NCI-H510A (cell line): ENCODE measurements at regions not wholly inside any gene's neighbourhood (a gene's known extent, or its start where the extent isn't known, plus 50 kb on each side); places are given as distances from the start of the nearest gene placed in this dataset.
"Not testable (repeated sequence)": the region's sequence is repeated elsewhere in the genome, so short reads cannot be mapped to it uniquely, and the experiment has no call there.

Experiments
- DNase-seq: peaks from one replicate; lab custom pipeline; 2025; lab: John Stamatoyannopoulos, UW

DNA sequence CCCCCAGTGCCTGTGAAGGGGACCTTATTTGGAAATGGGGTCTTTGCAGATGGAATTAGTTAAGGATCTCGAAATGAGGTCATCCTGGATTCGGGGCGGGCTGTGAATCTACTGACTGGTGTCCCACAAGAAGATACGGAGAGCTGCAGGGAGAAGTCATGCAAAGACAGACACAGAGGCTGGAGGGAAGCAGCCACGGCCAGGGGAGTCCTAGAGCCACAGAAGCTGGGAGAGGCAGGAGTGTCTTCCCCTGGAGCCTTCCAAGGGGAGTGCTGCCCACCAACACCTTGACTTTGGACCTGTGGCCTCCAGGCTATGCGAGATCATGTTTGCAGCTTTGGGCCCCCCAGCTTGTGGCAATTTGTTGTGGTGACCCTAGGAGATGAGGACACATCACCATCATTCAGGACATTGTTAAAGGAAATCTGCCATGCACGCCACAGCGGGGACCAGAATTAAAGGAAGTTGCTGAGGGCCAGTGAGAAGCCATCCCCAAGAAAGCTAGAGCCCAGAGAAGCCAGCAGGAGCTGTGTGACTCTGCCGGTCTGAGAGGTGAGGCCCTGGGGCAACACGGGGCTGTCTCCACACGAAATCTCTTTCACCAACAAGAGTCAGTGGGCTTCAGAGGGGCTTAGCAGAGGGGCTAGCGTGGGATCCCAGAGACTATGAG is 434.7 kb downstream of the BRD1 start:
- DNase-seq, result no peak

DNA sequence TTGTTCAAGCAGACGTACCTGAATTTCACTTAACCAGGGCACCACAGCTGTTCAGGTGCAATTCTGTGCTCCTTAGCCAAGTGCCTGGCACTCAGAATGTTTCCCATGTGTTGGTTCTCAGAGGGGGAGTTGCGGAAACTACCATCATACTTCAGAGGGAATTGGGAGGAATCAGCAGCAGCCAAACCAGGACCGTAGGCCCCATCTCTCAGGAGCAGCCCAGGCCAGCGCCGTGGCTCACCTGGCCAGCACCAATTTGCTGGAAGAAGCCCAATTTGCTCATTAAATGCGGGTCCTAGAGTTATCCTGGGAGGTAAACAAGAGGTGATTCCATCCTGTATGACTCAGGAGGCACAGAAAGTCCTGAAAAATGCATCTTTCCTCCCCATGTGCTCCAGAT is 435.4 kb downstream of the BRD1 start:
- DNase-seq, result no peak

DNA sequence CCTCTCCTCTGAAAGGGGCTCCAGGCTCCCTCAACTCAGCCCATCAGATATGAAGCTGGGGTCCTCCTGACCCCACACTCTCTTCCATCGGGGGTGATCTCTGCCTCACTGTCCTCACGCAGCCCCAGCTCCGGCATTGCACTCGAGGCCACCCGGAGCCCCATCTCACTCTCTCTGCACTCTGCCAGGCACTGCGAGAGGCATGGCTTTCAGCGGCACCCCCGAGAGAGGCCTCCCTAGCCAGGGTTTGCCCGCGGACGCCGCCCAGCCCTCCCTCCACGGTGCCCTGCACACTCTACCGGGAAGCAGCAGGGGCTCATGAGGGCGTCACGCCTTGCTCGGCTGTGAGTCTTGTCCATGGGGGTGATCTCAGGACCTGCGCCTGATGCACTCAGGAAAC is 436.2 kb downstream of the BRD1 start:
- no peak for DNase-seq

DNA sequence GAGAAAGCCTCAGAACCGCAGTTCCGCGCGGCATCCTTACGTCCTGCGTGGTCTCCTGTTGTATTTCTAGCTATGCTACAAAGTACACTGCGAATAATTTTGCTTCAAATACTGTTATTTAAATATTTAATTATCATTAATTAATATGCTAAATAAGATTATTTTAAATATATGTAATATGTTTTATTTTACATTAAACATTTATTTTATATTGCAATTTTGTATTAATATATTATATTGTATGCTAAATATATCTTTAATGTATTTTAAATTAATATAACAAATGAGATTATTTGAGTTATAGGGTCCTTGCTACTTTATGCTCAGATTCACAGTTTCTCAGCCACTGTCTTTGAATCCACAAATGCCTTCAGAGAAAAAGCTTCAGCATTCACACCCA is 436.7 kb downstream of the BRD1 start:
- no peak for DNase-seq

DNA sequence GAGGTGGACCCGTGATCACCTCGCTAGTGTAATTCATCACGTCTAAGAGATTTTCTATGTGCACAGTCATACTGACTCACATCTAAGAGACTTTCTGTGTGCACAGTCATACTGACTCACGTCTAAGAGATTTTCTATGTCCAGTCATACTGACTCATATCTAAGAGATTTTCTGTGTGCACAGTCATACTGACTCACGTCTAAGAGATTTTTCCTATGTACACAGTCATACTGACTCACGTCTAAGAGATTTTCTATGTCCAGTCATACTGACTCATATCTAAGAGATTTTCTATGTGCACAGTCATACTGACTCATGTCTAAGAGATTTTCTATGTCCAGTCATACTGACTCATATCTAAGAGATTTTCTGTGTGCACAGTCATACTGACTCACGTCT is 443.8 kb downstream of the BRD1 start:
- not testable (repeated sequence) for DNase-seq

DNA sequence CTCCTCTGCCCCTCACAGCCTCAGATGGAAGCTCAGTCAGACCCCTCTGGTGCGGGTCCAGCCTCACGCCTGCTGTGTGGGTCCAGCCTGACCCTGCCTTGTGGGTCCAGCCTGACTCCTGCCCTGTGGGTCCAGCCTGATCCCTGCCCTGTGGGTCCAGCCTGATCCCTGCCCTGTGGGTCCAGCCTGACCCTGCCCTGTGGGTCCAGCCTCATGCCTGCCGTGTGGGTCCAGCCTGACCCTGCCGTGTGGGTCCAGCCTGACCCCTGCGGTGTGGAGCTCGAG is 445.3 kb downstream of the BRD1 start:
- no peak for DNase-seq

DNA sequence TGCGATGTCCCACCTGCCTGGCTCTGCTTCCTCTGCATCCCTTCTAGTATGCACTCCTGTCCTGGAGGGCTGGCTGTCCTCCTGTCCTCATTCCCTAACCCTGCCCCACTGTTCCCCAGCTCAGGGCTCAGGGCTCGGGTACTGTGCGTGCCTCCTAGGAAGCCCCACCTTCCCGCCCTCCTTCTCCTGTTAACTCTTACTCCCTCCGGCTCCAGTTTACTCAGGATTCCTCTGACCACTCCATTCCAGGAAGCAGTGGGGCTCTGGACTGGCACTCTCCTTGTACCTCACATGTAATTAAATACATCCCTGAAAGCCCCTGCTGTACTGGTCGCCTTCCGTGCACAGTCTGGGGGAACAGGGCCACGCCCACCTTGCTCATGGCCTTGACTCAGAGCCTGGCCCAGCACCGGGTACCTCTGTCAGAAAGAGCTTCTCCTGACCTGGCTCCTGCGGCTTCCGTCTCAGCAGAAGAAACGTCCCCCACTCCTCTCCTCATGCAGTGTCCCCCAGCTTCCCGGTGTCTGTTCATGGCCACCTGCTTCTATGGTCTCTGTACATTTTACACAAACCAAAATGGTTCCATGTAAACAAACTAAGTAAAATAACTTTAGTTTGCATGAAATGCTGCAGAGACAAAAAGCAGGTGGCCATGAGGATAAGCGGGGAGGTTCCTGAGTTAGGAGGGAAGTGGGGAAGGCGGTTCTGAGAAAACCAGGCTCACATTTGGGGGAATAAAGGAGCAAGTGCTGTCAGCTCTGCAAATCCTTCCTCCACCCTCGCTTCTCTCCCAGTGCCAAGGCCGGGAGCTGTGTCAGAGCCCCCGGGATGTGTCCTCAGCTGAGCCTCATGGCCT is 445.9 kb downstream of the BRD1 start:
- peak; percentile 25 for DNase-seq

DNA sequence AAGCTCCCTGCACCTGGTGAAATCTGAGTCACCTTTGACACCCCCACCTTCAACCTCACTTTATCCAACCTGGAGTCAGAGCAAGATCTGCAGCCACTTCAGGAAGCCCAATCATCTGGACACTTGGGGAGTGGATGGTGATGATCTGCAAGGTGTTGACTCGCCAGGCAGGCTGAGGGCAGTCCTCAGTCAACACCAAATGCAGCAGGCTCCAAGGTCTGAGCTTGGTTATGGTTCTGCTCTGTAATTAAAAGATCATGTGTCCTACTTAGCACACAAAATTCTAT is 446.9 kb downstream of the BRD1 start:
- DNase-seq, result no peak

DNA sequence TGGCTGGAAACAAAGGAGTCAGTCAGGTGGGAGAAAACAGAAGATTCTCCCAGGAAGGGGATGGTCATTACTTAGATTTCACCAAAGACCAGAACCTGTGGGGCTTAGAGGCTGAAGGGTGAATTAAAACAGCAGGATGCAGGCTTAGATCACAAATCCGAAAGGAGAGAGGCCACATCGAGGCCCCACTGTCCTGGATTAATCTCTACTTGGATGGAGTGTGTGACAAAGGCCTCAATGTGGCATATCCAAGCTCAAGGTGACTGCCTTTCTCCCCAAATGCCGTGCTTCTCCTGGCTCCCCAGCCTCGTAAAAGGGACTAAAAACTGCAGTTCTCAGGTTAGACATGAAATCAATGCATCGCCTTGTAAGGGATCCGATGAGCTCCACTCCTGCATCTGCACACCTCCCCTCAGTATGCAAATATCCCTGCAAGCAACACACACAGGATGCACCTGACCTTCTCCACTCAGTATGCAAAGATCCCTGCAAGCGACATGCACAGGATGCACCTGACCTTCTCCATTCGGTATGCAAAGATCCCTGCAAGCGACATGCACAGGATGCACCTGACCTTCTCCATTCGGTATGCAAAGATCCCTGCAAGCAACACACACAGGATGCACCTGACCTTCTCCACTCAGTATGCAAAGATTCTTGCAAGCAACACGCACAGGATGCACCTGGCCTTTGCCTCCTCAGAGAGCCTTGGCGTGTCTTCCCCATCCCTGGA is 447.4 kb downstream of the BRD1 start:
- no peak for DNase-seq

DNA sequence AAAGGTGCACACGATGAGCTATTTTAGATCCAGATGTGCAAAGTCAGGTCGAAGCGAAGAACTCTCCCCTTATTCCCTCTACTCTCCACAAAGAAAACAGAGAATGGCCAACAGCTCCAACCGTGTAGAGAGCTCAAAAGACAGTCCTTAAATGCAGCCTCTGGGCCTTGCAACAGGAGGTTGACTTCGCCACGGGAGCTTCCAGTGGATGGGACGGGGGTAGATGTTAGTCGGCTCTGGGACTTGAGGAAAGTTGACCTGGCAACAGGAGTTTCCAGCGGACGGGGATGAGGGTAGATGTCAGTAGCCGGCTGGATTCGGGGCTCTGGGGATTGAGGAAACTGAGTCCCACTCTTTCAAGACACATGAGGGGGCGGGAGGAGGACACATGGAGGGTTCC is 450.4 kb downstream of the BRD1 start:
- DNase-seq, result no peak

DNA sequence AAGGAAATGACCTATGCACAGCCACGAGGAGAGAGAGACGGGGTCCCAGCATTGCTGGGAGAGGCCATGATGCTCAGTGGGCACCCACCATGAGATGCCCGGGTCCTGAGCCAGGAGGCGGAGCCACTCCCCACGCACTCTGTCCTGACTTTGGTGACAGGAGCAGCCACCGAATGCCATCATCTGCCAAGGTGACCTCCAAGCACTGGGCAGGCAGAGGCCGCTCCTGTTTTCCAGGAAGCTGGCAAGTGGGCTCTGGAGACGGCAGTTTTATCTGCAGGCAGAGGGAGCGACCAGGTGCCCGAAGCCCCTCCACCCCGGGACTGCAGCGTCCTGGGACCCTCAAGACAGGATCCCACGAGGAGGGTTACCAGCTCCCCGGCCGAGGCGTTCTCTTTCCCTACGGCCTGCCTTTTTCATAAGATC is 453.9 kb downstream of the BRD1 start:
- DNase-seq, result no peak

DNA sequence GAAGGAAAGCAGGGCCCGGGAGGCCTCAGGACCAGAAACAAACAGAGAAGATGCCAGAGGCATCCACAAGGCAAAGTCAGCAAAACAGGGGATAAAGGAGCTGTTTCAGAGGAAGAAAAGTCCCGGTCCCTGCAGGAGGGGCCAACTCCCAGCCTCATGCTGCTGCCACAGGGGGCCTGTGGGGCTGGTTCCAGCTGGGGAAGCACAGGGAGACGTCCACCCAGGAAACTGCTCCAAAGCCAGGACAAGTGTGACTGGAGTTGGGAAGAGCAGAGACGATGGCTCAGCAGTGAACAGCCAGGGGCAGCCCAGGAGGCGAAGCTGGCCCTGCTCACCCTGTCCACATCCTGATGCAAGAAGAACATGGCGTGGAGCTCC is 454.4 kb downstream of the BRD1 start:
- no peak for DNase-seq

DNA sequence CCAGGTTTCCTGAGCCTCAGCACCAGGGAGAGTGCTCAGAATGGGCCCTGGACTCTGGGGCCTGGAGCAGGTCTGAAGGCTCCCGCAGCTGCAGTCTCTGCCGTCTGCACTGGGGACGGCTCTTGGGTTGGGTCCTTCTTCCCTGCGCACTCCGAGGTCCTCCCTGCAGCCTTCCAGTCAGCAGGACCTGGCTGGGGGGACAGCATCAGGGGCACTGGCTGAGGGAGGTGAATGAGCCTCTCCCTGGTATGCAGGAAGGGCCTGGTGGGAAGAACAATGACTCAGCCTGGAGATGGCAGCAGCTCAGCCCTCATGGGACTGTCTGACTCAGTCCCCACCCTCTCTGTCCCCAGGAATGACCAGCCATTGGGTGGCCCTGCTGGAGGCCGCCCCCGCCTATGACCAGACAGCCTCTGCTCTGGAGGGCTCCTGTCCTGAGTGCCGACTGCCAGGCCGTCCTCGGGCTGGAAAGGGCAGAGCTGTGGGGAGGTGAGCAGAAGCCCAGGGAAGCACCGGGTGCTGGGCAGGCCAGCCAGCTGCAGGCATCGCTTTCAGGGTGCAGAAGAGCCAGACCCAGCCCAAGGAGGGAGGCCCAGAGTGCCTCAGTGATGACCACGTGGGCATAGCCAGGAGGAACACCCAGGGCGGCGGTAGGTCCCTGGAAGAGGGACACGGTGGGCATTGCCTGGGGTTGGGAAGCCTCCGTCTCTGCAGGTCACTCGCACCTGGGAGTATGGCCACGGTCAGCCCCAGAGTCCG is 455.0 kb downstream of the BRD1 start:
- DNase-seq, result peak; percentile 65

DNA sequence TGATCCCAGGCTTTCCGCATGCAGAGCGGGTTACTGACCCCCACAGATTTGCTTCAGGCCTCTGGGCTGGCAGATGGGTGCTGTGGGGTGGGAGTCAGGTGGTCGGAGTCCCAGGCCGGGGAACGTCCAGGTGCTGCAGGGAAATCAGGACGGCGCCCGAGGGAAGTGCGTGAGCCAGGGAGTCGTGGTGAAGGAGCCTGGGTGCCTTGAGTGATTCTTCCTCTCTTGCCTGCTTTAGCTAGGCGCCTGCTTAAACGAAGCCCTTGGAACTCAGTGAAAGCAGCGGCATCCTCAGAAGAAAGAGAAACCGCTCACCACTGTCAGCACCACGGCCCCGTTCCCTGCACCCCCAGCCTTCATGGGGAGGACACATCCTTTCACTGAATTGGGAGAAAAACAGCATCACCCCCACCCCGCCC is 455.6 kb downstream of the BRD1 start:
- no peak for DNase-seq

DNA sequence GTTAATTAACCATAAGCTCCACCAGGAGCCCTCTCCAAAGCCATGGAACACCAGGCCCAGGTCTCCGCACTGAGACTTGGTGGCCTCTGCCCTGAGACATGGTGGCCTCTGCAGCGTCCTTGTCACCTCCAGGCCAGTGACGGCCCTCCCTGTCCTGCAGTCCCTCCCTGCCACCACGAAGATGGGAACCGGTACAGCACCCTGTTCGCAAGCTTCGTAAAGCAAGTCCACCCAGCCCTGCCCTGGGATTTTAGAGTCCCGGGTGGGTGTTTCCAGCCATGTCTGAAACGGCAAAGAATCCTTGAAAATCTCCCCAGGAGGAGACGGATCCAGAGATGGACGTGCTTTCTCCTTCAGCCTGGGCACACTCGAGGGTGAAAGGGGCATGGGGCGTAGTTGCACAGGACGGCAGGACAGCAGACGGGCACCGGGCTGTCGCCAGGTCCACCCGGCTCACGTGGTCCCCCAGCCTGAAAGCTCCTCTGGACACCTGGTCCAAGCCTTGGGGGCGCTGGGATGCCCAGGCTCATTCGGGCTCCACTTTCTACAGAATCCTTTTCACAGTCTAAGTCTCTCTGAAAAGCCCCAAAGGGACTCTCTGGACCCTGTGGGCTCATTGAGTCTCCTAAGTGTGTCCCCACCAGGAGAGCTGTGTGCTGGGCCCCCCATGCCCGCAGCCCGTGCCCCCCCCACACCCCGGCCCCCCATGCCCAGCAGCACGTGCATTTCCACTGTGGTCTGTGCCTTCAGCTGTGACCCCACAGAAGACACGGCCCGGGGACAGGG is 456.2 kb downstream of the BRD1 start:
- no peak for DNase-seq

DNA sequence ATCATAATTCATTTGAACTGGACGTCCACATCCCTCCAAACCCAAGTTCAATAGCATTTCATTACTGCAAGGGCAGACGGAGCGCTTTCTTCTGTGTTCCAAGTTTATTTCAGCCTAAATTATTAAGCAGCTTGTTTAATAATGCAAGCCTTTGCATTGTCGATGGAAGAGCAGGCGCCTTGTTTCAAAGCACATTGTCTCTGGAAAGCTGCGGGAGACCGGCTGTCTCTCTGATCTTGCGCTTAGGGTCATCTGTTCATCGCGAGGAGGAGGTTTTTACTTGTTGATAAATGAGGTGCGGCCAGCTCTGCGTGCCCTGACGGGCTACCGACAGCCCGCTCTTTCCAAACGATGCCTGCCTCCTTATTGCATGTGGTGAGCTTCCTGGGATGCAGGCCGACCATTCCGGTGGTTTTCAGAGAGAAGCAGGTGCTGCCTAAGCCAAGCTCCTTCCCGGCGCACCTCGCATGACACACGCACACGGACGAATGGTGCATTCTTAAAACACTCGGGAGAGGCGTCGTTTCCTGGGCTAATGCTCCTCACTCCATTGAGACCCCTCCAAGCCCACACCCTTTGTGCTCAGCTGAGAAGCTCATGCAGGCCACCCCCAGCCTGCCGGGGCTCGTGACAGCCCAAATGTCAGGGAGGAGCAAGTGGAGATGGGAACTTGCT is 456.9 kb downstream of the BRD1 start:
- no peak for DNase-seq

DNA sequence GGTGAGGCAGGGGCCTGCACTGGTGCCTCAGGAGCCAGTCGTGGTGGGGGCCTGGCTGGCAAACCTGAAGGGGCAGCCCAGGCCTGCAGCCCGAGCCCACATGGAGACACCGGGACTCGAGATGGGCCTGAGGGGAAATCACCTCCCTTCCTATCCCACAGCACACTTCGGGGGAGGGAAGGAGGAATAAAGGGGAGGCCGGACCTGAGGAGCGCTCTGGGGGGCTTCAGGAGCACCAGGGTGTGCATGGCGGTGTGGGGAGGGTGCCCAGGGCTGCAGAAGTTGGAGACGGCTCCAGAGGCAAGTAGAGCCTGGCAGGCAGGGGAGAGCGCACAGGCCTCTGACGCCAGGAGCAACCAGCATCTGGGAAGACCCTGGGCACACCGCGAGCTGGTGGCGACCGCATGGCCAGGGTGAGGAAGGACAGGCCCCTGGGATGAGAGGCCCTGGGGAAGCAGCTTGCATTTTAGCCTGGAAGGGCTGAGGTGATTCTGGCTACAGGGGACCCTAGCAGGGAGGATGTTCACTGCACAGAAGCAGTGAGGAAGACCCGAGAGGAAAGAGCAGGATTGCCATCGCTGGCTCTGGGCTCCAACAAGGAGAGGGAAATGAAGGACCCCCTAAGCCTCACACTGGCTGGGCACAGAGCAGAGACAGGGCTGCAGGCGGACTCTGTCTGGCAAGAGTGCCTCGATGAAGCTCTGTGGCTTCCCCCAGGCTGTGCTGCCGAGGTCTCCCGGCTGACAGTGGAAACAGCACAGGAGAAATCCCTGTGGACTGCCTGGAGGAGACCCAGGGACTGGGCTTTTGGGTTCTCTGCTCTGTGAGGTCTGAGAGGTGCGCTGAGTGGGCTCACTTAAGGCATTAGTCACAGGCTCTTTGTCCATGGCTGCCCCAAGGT is 457.7 kb downstream of the BRD1 start:
- no peak for DNase-seq

DNA sequence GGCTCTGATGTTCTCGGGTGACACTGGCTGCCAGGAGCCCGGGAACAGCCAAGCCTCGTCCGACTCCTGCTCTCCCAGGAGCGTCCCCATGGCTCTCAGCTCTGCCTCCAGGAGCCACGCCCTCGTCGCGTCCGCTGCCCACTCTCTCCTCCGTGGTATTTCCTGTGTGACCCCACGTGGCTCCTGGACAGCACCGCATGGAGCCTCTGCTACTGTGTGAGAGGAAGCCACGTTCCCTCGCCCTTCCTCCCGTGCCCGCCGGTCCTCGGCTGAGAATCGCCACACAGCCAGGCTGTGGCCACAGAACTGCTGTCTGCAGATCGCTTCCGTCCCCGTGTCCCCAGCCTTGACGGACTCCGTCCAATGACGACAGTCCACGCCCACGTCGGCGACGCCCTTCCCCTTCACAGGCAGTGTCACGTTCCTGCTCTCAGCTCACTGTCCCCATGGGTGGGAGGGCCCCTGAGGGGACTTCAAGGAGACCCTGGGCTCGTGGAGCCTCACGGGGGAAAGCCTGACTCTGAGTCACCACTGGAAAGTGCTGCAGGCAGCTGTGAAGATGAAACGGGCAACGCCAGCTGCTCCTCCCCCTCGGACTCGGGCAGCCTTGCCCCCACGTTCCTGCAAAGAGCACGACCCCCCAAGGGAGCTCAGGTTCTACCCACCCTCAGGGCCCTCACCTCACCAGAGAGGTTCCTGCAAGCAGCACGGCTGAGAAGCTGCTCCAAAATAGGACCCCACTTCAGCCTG is 458.5 kb downstream of the BRD1 start:
- DNase-seq, result no peak

DNA sequence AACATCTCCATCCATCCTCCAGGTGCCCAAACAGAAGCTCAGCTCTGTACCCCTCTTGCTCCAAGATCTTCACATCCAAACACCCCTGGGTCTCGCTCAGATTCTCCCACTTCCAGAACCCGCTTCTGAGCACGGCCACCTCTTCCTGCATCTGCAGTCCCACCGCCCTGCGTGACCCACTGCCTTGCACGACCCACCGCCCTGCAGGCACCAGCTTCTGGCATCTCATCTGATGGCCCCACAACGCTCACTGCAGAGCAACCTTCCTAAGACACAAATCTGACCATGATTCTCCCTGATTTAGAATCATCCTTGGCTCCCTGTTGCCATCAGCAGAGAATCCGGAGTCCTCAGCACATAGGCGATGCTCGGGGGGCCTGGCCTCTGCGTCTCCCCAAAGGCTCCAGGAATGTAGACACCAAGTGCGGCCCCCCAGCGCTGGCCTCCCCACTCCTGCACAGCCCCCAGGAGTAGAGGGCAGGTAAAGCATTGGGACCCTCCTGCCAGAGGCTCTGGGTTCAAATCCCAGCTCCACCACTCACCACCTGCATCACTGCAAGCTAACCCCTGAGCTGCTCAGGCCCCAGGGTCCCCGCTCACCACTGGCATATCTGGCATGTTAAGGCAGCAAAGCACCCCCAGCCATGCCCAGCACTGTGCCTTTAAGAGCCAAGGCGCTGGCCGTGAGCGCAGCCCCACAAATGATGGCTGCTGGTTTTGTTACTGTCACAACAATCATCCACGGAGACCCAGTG is 459.3 kb downstream of the BRD1 start:
- DNase-seq, result no peak
